ENCODE measurements at regions not wholly inside any gene's neighbourhood (a gene's known extent, or its start where the extent isn't known, plus 50 kb on each side); places are given as distances from the start of the nearest gene placed in this dataset.

DNA sequence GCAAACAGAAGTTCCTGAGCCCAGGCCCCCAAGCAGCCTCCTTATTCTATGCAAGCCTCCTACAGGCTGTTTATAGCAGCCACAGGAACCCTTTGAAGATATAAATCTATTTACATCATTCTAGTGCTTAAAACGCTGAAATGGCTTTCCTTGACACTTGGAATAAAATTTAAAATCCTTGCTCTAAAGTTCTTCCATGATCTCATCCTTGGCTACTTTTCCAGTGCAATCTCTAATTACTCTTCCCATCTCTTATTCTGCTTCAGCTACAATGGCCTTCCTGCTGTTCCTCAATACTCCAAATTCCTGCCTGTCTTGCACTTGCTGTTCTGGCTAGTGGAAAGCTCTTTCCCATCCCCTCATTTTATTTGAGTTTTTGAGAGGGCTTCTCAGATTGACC, 634.2 kb upstream of the NR3C2 start (continued):
- TF ChIP-seq, protein P1, sequence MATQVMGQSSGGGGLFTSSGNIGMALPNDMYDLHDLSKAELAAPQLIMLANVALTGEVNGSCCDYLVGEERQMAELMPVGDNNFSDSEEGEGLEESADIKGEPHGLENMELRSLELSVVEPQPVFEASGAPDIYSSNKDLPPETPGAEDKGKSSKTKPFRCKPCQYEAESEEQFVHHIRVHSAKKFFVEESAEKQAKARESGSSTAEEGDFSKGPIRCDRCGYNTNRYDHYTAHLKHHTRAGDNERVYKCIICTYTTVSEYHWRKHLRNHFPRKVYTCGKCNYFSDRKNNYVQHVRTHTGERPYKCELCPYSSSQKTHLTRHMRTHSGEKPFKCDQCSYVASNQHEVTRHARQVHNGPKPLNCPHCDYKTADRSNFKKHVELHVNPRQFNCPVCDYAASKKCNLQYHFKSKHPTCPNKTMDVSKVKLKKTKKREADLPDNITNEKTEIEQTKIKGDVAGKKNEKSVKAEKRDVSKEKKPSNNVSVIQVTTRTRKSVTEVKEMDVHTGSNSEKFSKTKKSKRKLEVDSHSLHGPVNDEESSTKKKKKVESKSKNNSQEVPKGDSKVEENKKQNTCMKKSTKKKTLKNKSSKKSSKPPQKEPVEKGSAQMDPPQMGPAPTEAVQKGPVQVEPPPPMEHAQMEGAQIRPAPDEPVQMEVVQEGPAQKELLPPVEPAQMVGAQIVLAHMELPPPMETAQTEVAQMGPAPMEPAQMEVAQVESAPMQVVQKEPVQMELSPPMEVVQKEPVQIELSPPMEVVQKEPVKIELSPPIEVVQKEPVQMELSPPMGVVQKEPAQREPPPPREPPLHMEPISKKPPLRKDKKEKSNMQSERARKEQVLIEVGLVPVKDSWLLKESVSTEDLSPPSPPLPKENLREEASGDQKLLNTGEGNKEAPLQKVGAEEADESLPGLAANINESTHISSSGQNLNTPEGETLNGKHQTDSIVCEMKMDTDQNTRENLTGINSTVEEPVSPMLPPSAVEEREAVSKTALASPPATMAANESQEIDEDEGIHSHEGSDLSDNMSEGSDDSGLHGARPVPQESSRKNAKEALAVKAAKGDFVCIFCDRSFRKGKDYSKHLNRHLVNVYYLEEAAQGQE (IDR thresholded peaks at IDR 0.05), result no peak
- TF ChIP-seq RAD21 (conservative IDR thresholded peaks at IDR 0.05 in 1 of 2, IDR thresholded peaks at IDR 0.05 in 1 of 2) (no peak), ZC3H11A (IDR thresholded peaks at IDR 0.05) (no peak), TP53 (CRISPR knock-in tag; IDR thresholded peaks at IDR 0.05) (no peak), CHD2 (IDR thresholded peaks at IDR 0.05; ENCODE audit: low read length, partially characterized antibody) (no peak), GATA3 (IDR thresholded peaks at IDR 0.05; ENCODE audit: borderline replicate concordance) (no peak), KDM5A (IDR thresholded peaks at IDR 0.05) (no peak)
- TF ChIP-seq, protein P2, sequence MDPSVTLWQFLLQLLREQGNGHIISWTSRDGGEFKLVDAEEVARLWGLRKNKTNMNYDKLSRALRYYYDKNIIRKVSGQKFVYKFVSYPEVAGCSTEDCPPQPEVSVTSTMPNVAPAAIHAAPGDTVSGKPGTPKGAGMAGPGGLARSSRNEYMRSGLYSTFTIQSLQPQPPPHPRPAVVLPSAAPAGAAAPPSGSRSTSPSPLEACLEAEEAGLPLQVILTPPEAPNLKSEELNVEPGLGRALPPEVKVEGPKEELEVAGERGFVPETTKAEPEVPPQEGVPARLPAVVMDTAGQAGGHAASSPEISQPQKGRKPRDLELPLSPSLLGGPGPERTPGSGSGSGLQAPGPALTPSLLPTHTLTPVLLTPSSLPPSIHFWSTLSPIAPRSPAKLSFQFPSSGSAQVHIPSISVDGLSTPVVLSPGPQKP (IDR thresholded peaks at IDR 0.05; ENCODE audit: low read depth, low read length), result no peak

DNA sequence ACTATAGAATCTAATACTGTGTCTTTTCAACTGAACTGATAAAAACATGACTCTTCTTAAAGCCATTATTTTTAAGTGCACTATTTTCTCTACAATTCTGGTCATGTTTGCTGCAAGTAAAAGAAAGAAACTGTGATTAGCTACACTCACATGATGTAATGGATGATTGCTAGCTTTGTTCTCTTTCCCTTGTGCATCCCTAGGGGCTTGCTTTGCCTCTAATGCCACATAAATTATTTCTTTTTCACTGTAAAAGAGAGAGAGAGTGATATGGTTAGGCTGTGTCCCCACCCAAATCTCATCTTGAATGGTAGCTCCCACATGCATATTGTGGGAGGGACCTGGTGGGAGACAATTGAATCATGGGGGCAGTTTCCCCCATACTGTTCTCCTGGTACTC, 630.2 kb upstream of the NR3C2 start:
- POLR2A ChIA-PET, result no interaction called here

DNA sequence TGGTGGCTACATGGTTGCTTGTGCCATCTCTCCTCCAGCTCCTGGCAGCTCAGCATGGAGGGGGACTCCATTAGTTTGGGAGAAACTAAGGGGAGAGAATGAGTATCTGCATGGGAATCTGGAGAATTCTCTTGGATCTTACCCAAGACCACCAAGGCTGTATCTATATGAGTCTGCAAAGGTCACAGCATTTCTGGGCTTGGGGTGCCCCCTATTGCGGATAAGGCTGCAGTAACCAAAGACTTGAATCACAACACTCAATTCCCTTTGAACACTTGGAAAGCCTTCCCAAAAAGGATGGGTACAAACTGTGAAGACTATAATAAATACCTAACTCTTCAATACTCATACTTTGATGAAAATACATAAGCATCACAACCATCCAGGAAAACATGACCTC, 623.5 kb upstream of the NR3C2 start:
- TF ChIP-seq, protein P3, sequence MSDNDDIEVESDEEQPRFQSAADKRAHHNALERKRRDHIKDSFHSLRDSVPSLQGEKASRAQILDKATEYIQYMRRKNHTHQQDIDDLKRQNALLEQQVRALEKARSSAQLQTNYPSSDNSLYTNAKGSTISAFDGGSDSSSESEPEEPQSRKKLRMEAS (IDR thresholded peaks at IDR 0.05), result no peak
- TF ChIP-seq FOSL2 (IDR thresholded peaks at IDR 0.05) (no peak), FOSL2 (CRISPR knock-in tag; IDR thresholded peaks at IDR 0.05) (no peak), CEBPB (IDR thresholded peaks at IDR 0.05) (no peak), SREBF2 (IDR thresholded peaks at IDR 0.05) (no peak), RAD21 (conservative IDR thresholded peaks at IDR 0.05 in 1 of 2, IDR thresholded peaks at IDR 0.05 in 1 of 2) (no peak)
- no peak overlapping the region for H3K4me2 ChIP-seq
- no peak overlapping the region for H3K27ac ChIP-seq
- POLR2A ChIA-PET, result no interaction called here
- H3K9me3 ChIP-seq, result no peaks in the 10 kb centered on the region
- CTCF ChIA-PET, result no interaction called here
- FAIRE-seq (no peak), DNase-seq (ENCODE audit: low read depth in 1 of 2, low spot score in 1 of 2) (no peak), ATAC-seq (no peak)
- WGBS (ENCODE audit: missing lambda C conversion rate), result 46% methylated on average over 1 of the region's 1 CpG
- no peak overlapping the region for H3K4me3 ChIP-seq
- H3K4me1 ChIP-seq, result no peaks in the 10 kb centered on the region

More for the DNA sequence above, 630.2 kb upstream of the NR3C2 start:
- DNase-seq (ENCODE audit: low read depth in 1 of 2, low spot score in 1 of 2) (no peak), FAIRE-seq (no peak), ATAC-seq (no peak)
- Histone ChIP-seq H3K4me2 (no peak overlapping the region), H3K9me3 (no peaks in the 10 kb centered on the region), H3K27ac (no peak overlapping the region), H3K4me1 (no peaks in the 10 kb centered on the region), H3K4me3 (no peak overlapping the region)
- CTCF ChIA-PET, result no interaction called here
- no peak for TF ChIP-seq ZC3H11A (IDR thresholded peaks at IDR 0.05)
- no peak for TF ChIP-seq SREBF2 (IDR thresholded peaks at IDR 0.05)
- TF ChIP-seq, protein P4, sequence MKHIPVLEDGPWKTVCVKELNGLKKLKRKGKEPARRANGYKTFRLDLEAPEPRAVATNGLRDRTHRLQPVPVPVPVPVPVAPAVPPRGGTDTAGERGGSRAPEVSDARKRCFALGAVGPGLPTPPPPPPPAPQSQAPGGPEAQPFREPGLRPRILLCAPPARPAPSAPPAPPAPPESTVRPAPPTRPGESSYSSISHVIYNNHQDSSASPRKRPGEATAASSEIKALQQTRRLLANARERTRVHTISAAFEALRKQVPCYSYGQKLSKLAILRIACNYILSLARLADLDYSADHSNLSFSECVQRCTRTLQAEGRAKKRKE (CRISPR knock-in tag; IDR thresholded peaks at IDR 0.05; ENCODE audit: low read depth), result no peak
- TF ChIP-seq, protein P2 (IDR thresholded peaks at IDR 0.05; ENCODE audit: low read depth, low read length), result no peak
- no peak for TF ChIP-seq RNF2 (IDR thresholded peaks at IDR 0.05; ENCODE audit: borderline replicate concordance, low read depth)
- no peak for TF ChIP-seq EP300 (IDR thresholded peaks at IDR 0.05)
- TF ChIP-seq, protein P5, sequence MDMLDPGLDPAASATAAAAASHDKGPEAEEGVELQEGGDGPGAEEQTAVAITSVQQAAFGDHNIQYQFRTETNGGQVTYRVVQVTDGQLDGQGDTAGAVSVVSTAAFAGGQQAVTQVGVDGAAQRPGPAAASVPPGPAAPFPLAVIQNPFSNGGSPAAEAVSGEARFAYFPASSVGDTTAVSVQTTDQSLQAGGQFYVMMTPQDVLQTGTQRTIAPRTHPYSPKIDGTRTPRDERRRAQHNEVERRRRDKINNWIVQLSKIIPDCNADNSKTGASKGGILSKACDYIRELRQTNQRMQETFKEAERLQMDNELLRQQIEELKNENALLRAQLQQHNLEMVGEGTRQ (IDR thresholded peaks at IDR 0.05), result no peak
- TF ChIP-seq ZNF302 (CRISPR knock-in tag; IDR thresholded peaks at IDR 0.05), result no peak
